H1 (cell line): ENCODE measurements at regions not wholly inside any gene's neighbourhood (a gene's known extent, or its start where the extent isn't known, plus 50 kb on each side); places are given as distances from the start of the nearest gene placed in this dataset.
A peak's percentile ranks its signal among the peaks of the same experiment; 100 is the strongest.

Experiments
- CTCF ChIA-PET: fragments of 300-600 bp; sonication (Branson Sonifier 250); formaldehyde crosslinking; loops from one replicate; lab custom pipeline; 2021; ENCODE audit not compliant: partially characterized antibody; lab: Charles Lee
- POLR2A ChIA-PET: fragments of 300-600 bp; sonication (Branson Sonifier 250); formaldehyde crosslinking; loops from one replicate; lab custom pipeline; 2021; ENCODE audit warnings: inconsistent platforms; ENCODE audit not compliant: partially characterized antibody; lab: Charles Lee
- DNase-seq, 2 experiments: peaks; one replicate each; pipeline versions ENCODE4 v3.0.0 to v3.0.0-alpha.2; 2010 to 2022; ENCODE audit warnings: low spot score in 2 of 2, low read depth in 1 of 2, mixed read lengths in 1 of 2
- FAIRE-seq: peaks from 2 replicates; lab custom pipeline; 2011; peaks lifted over from hg19 to GRCh38; lab: Jason Lieb, UNC
- H2AFZ ChIP-seq: 2 replicates; pipeline ENCODE4 v1.8.1; 2012; ENCODE audit warnings: low read length, inconsistent platforms
- H2AK5ac ChIP-seq: 2 replicates; pipeline ENCODE4 v1.6.1; 2013; ENCODE audit warnings: low read depth, low read length
- H2BK120ac ChIP-seq: replicated peaks from 2 replicates; pipeline ENCODE3; 2013; ENCODE audit warnings: low read depth, low read length, inconsistent platforms
- H2BK12ac ChIP-seq: 2 replicates; pipeline ENCODE4 v1.6.1; 2013; ENCODE audit warnings: low read depth, low read length
- H2BK15ac ChIP-seq: 2 replicates; pipeline ENCODE4 v1.6.1; 2013; ENCODE audit warnings: low read length
- H2BK20ac ChIP-seq: 2 replicates; pipeline ENCODE4 v1.6.1; 2013; ENCODE audit warnings: low read length
- H2BK5ac ChIP-seq: 2 replicates; pipeline ENCODE4 v1.6.1; 2013; ENCODE audit warnings: low read depth, low read length
- H3K14ac ChIP-seq: 2 replicates; pipeline ENCODE4 v1.6.1; 2013; ENCODE audit warnings: inconsistent platforms; ENCODE audit not compliant: insufficient read length
- H3K18ac ChIP-seq: 2 replicates; pipeline ENCODE4 v1.6.1; 2013; ENCODE audit warnings: low read length; ENCODE audit errors: extremely low read depth
- H3K23ac ChIP-seq: 2 replicates; pipeline ENCODE4 v1.6.1; 2013; ENCODE audit warnings: inconsistent platforms; ENCODE audit not compliant: insufficient read length
- H3K23me2 ChIP-seq: 2 replicates; pipeline ENCODE4 v1.6.1; 2013; ENCODE audit warnings: low read depth, low read length
- H3K27ac ChIP-seq: 2 replicates; pipeline ENCODE4 v1.6.1; 2011; ENCODE audit warnings: low read depth, low read length, inconsistent platforms
- H3K27me3 ChIP-seq, 4 experiments: replicated peaks in 1 of 4; 1 replicate in 1 of 4; 2 replicates in 3 of 4; pipeline versions ENCODE4 v1.6.1 to v1.8.1; 2011 to 2013; ENCODE audit warnings: low read length in 3 of 4, mild to moderate bottlenecking in 3 of 4, inconsistent platforms in 2 of 4, mixed read lengths in 2 of 4, moderate library complexity in 1 of 4; ENCODE audit not compliant: control insufficient read depth in 3 of 4, insufficient read depth in 3 of 4; ENCODE audit errors: extremely low read depth in 1 of 4
- H3K36me3 ChIP-seq, 4 experiments: 2 replicates each; pipeline versions ENCODE4 v1.6.1 to v1.8.1; 2011 to 2013; ENCODE audit warnings: mild to moderate bottlenecking in 4 of 4, low read length in 3 of 4, moderate library complexity in 2 of 4, control low read depth in 1 of 4, inconsistent platforms in 1 of 4; ENCODE audit not compliant: insufficient read depth in 4 of 4, control insufficient read depth in 2 of 4
- H3K4ac ChIP-seq: replicated peaks from 2 replicates; pipeline ENCODE3; 2013; ENCODE audit warnings: low read length, low read depth, mixed read lengths, inconsistent platforms; ENCODE audit not compliant: insufficient read length
- H3K4me1 ChIP-seq, 4 experiments: replicated peaks in 1 of 4; 1 replicate in 1 of 4; 2 replicates in 3 of 4; pipeline versions ENCODE4 v1.6.1 to v1.8.1; 2011 to 2013; ENCODE audit warnings: low read length in 3 of 4, inconsistent platforms in 2 of 4, mixed read lengths in 1 of 4; ENCODE audit not compliant: insufficient read depth in 4 of 4, control insufficient read depth in 3 of 4
- H3K4me2 ChIP-seq, 2 experiments: 2 replicates each; pipeline versions ENCODE4 v1.6.1 to v1.8.1; 2011 to 2013; ENCODE audit warnings: low read depth in 2 of 2, low read length in 2 of 2, control low read depth in 1 of 2, inconsistent platforms in 1 of 2, mild to moderate bottlenecking in 1 of 2; ENCODE audit not compliant: insufficient read depth in 1 of 2
- H3K4me3 ChIP-seq, 4 experiments: fragments of 200-600, 300-600 bp in 1 of 4; sonication (generic), shearing (Covaris generic), sonication (Bioruptor Twin) in 1 of 4; 2 replicates each; pipeline versions ENCODE4 v1.5.1 to v1.8.1; 2011 to 2016; ENCODE audit warnings: low read length in 4 of 4, low read depth in 3 of 4, control low read depth in 2 of 4, inconsistent platforms in 2 of 4, mild to moderate bottlenecking in 2 of 4, mixed read lengths in 1 of 4, moderate library complexity in 1 of 4; ENCODE audit not compliant: insufficient read depth in 2 of 4; ENCODE audit errors: extremely low read depth in 1 of 4
- H3K56ac ChIP-seq: replicated peaks from 2 replicates; pipeline ENCODE3; 2013; ENCODE audit warnings: low read depth, mild to moderate bottlenecking, mixed read lengths, low read length, inconsistent platforms; ENCODE audit not compliant: insufficient read length
- H3K79me1 ChIP-seq: 2 replicates; pipeline ENCODE4 v1.6.1; 2013; ENCODE audit warnings: low read depth, low read length, control low read depth
- H3K79me2 ChIP-seq, 2 experiments: 2 replicates each; pipeline versions ENCODE4 v1.6.1 to v1.8.1; 2012 to 2013; ENCODE audit warnings: low read length in 2 of 2, mild to moderate bottlenecking in 2 of 2, inconsistent platforms in 1 of 2; ENCODE audit not compliant: insufficient read depth in 2 of 2, control insufficient read depth in 1 of 2
- H3K9ac ChIP-seq, 4 experiments: replicated peaks in 1 of 4; 1 replicate in 1 of 4; 2 replicates in 3 of 4; pipeline versions ENCODE4 v1.6.1 to v1.8.1; 2011 to 2013; ENCODE audit warnings: low read depth in 3 of 4, low read length in 3 of 4, control low read depth in 2 of 4, mild to moderate bottlenecking in 2 of 4, moderate library complexity in 2 of 4, inconsistent platforms in 1 of 4; ENCODE audit errors: extremely low read depth in 1 of 4
- H3K9me3 ChIP-seq, 2 experiments: 2 replicates each; pipeline versions ENCODE4 v1.6.1 to v1.8.1; 2012 to 2013; ENCODE audit warnings: mild to moderate bottlenecking in 2 of 2, moderate library complexity in 2 of 2, control low read depth in 1 of 2, inconsistent platforms in 1 of 2, low read depth in 1 of 2, low read length in 1 of 2, mixed read lengths in 1 of 2; ENCODE audit not compliant: insufficient read depth in 2 of 2
- H4K20me1 ChIP-seq, 2 experiments: replicated peaks in 1 of 2; 2 replicates each; pipeline versions ENCODE3 to v1.8.1; 2011 to 2013; ENCODE audit warnings: inconsistent platforms in 2 of 2, low read length in 2 of 2, mild to moderate bottlenecking in 1 of 2; ENCODE audit not compliant: insufficient read depth in 2 of 2, control insufficient read depth in 1 of 2
- H4K5ac ChIP-seq: 2 replicates; pipeline ENCODE4 v1.6.1; 2013; ENCODE audit warnings: low read length, low read depth, mixed read lengths, inconsistent platforms; ENCODE audit not compliant: insufficient read length
- H4K8ac ChIP-seq: 2 replicates; pipeline ENCODE4 v1.8.0; 2013; ENCODE audit warnings: mild to moderate bottlenecking, moderate library complexity, low read length, inconsistent platforms; ENCODE audit not compliant: insufficient read depth; ENCODE audit errors: extremely low read depth
- H4K91ac ChIP-seq: replicated peaks from 2 replicates; pipeline ENCODE3; 2013; ENCODE audit warnings: low read length, mixed read lengths, inconsistent platforms; ENCODE audit not compliant: insufficient read length
- CHD2 ChIP-seq: IDR thresholded peaks from 2 replicates; pipeline ENCODE4 v1.6.1; 2012; ENCODE audit warnings: low read length, improper control_type of control experiment
- RAD21 ChIP-seq, 2 experiments: IDR thresholded peaks in 1 of 2; conservative IDR thresholded peaks in 1 of 2; 2 replicates each; pipeline ENCODE4 v1.6.1; 2011; ENCODE audit warnings: low read depth in 2 of 2, low read length in 2 of 2, improper control_type of control experiment in 1 of 2, inconsistent platforms in 1 of 2, mild to moderate bottlenecking in 1 of 2, moderate library complexity in 1 of 2
- SP4 ChIP-seq: IDR thresholded peaks from 2 replicates; pipeline ENCODE4 v1.6.1; 2012; ENCODE audit warnings: low read length, inconsistent platforms
- TEAD4 ChIP-seq: IDR thresholded peaks from 2 replicates; pipeline ENCODE4 v1.6.1; 2012; ENCODE audit warnings: low read depth, low read length, inconsistent platforms, mixed read lengths
- WGBS, 2 experiments: shearing (Covaris generic) in 1 of 2; methylation state at CpG; one replicate each; pipeline versions ENCODE4 v1.1.6 to v1.1.7; 2013 to 2015; ENCODE audit warnings: low lambda C conversion rate in 2 of 2, mixed read lengths in 2 of 2, inconsistent platforms in 1 of 2, low coverage in 1 of 2, missing lambda C conversion rate in 1 of 2; ENCODE audit not compliant: insufficient replicate concordance in 2 of 2, insufficient coverage in 1 of 2, insufficient read length in 1 of 2; ENCODE audit errors: extremely low coverage in 1 of 2, missing lambda C conversion rate in 1 of 2; 5-methylcytosine and 5-hydroxymethylcytosine counted together
- TF ChIP-seq, protein P1 (sequence below), 3 experiments: IDR thresholded peaks; 1 replicate in 2 of 3; 2 replicates in 1 of 3; pipeline versions ENCODE4 v1.5.1 to v1.6.1; 2011; ENCODE audit warnings: low read length in 3 of 3, mild to moderate bottlenecking in 3 of 3, inconsistent platforms in 2 of 3, low read depth in 1 of 3, moderate library complexity in 1 of 3; ENCODE audit not compliant: insufficient read depth in 1 of 3; ENCODE audit errors: control extremely low read depth in 1 of 3

DNA sequence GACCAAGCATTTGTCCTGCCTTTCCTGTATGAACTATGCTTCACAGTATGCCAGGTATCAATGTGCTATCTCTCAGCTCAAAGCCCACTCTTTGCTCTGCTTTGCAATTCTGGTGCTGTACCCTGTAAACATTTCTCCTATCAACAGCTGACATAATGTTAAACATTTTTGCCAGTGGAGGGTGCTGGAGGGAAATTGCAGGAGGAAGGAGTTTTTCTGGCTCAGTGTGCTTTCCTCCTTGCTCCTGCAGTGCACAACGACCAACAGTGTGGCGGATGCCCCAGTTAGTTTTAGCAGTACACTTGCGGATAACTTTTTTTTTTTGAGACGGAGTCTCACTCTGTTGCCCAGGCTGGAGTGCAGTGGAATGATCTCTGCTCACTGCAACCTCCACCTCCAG lies 67.1 kb upstream of the PTGFRN start:
- ChIA-PET CTCF (interaction anchor here (0.6 to 5.1 kb wide), 21 partner anchors 9 to 668 kb away, joined by 3 to 62 read pairs (median 4); no protein-coding TSS in a partner anchor), POLR2A (interaction anchor here (1.2 kb wide), 2 partner anchors 11 to 217 kb away, joined by 3 to 5 read pairs; partner anchors contain the start of gene TTF2)
- Histone ChIP-seq H3K18ac (no peak overlapping the region), H2AFZ (no peak overlapping the region), H3K4ac (no peak overlapping the region), H3K79me2 (no peaks in the 10 kb centered on the region), H2BK12ac (no peak overlapping the region), H2AK5ac (no peak overlapping the region), H3K23me2 (no peaks in the 10 kb centered on the region), H3K79me1 (no peaks in the 10 kb centered on the region), H3K27ac (no peak overlapping the region), H3K56ac (no peak overlapping the region), H4K91ac (no peak overlapping the region), H2BK20ac (no peak overlapping the region), H3K23ac (no peak overlapping the region), H3K4me3 (no peak overlapping the region), H3K9ac (no peak overlapping the region), H3K36me3 (no peaks in the 10 kb centered on the region), H2BK5ac (no peak overlapping the region), H3K9me3 (peaks cover 0 to under 1% of the 10 kb centered on the region in 2 experiments; a peak in 1 of 4 replicates), H3K4me2 (no peak overlapping the region), H4K20me1 (no peaks in the 10 kb centered on the region), H4K5ac (no peak overlapping the region), H2BK120ac (no peak overlapping the region), H3K27me3 (no peaks in the 10 kb centered on the region), H3K14ac (no peak overlapping the region), H4K8ac (no peak overlapping the region), H2BK15ac (no peak overlapping the region), H3K4me1 (no peaks in the 10 kb centered on the region)
- WGBS, 2 experiments, result 81% methylated on average over 4 of the region's 4 CpGs; no CpG with 5 or more reads in 1 of the 2 experiments
- no peak for DNase-seq
- TF ChIP-seq, protein P1, sequence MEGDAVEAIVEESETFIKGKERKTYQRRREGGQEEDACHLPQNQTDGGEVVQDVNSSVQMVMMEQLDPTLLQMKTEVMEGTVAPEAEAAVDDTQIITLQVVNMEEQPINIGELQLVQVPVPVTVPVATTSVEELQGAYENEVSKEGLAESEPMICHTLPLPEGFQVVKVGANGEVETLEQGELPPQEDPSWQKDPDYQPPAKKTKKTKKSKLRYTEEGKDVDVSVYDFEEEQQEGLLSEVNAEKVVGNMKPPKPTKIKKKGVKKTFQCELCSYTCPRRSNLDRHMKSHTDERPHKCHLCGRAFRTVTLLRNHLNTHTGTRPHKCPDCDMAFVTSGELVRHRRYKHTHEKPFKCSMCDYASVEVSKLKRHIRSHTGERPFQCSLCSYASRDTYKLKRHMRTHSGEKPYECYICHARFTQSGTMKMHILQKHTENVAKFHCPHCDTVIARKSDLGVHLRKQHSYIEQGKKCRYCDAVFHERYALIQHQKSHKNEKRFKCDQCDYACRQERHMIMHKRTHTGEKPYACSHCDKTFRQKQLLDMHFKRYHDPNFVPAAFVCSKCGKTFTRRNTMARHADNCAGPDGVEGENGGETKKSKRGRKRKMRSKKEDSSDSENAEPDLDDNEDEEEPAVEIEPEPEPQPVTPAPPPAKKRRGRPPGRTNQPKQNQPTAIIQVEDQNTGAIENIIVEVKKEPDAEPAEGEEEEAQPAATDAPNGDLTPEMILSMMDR (IDR thresholded peaks at IDR 0.05; ENCODE audit: control extremely low read depth in 1 of 3, insufficient read depth in 1 of 3, low read depth in 1 of 3, low read length in 3 of 3), result peak in 2 of 3 experiments; percentile 39 to 45; a peak in 3 of 4 replicates
- TF ChIP-seq RAD21 (IDR thresholded peaks at IDR 0.05 in 1 of 2, conservative IDR thresholded peaks at IDR 0.05 in 1 of 2; ENCODE audit: low read depth in 2 of 2, low read length in 2 of 2) (peak; percentile 43 to 63), SP4 (no peak), CHD2 (no peak), TEAD4 (peak; percentile 81)
- FAIRE-seq, result no peak
